Keratinocyte (primary cell): ENCODE measurements at regions not wholly inside any gene's neighbourhood (a gene's known extent, or its start where the extent isn't known, plus 50 kb on each side); places are given as distances from the start of the nearest gene placed in this dataset.

Source experiments
- DNase-seq: peaks from one replicate; pipeline ENCODE4 v3.0.0-alpha.2; 2011; ENCODE audit warnings: low read depth, missing footprints, low spot score
- FAIRE-seq: peaks from 2 replicates; lab custom pipeline; 2011; peaks lifted over from hg19 to GRCh38; lab: Jason Lieb, UNC
- H2AFZ ChIP-seq: 2 replicates; pipeline ENCODE4 v1.6.0; 2012; ENCODE audit warnings: low read length, control low read depth, inconsistent platforms; ENCODE audit not compliant: control insufficient read depth
- H3K27ac ChIP-seq: 2 replicates; pipeline ENCODE4 v1.5.1; 2011; ENCODE audit warnings: low read length; ENCODE audit not compliant: control insufficient read depth, insufficient read depth
- H3K27me3 ChIP-seq: 3 replicates; pipeline ENCODE4 v1.6.0; 2011; ENCODE audit warnings: low read length; ENCODE audit not compliant: control insufficient read depth, insufficient read depth; ENCODE audit errors: extremely low read depth
- H3K36me3 ChIP-seq, 2 experiments: 2 replicates in 1 of 2; 3 replicates in 1 of 2; pipeline ENCODE4 v1.5.1; 2011; ENCODE audit warnings: low read length in 2 of 2, mild to moderate bottlenecking in 1 of 2; ENCODE audit not compliant: control insufficient read depth in 2 of 2, insufficient read depth in 2 of 2; ENCODE audit errors: extremely low read depth in 1 of 2
- H3K4me1 ChIP-seq: 3 replicates; pipeline ENCODE4 v1.5.1; 2011; ENCODE audit warnings: low read length; ENCODE audit not compliant: control insufficient read depth, insufficient read depth; ENCODE audit errors: extremely low read depth
- H3K4me2 ChIP-seq: 3 replicates; pipeline ENCODE4 v1.6.0; 2011; ENCODE audit warnings: low read depth, low read length; ENCODE audit not compliant: control insufficient read depth, insufficient read depth; ENCODE audit errors: extremely low read depth
- H3K4me3 ChIP-seq, 3 experiments: fragments of 200-600 bp in 1 of 3; sonication (generic) in 1 of 3; 2 replicates in 2 of 3; 3 replicates in 1 of 3; pipeline ENCODE4 v1.5.1; 2011 to 2016; ENCODE audit warnings: low read length in 3 of 3, mild to moderate bottlenecking in 3 of 3, control low read depth in 2 of 3, inconsistent platforms in 1 of 3, low read depth in 1 of 3, mixed read lengths in 1 of 3, mixed run types in 1 of 3, moderate library complexity in 1 of 3; ENCODE audit not compliant: control insufficient read depth in 2 of 3, insufficient read depth in 2 of 3; ENCODE audit errors: extremely low read depth in 1 of 3
- H3K79me2 ChIP-seq: 2 replicates; pipeline ENCODE4 v1.6.0; 2012; ENCODE audit warnings: low read length; ENCODE audit not compliant: control insufficient read depth, insufficient read depth
- H3K9ac ChIP-seq: 3 replicates; pipeline ENCODE4 v1.6.0; 2011; ENCODE audit warnings: low read length; ENCODE audit not compliant: control insufficient read depth, insufficient read depth; ENCODE audit errors: extremely low read depth
- H3K9me1 ChIP-seq: 3 replicates; pipeline ENCODE4 v1.6.0; 2011; ENCODE audit warnings: low read length; ENCODE audit not compliant: control insufficient read depth, insufficient read depth; ENCODE audit errors: extremely low read depth
- H3K9me3 ChIP-seq: 2 replicates; pipeline ENCODE4 v1.5.1; 2012; ENCODE audit warnings: low read depth, low read length; ENCODE audit not compliant: control insufficient read depth
- H4K20me1 ChIP-seq: 3 replicates; pipeline ENCODE4 v1.6.0; 2011; ENCODE audit warnings: low read length; ENCODE audit not compliant: control insufficient read depth, insufficient read depth; ENCODE audit errors: extremely low read depth
- CTCF ChIP-seq, 3 experiments: IDR thresholded peaks in 1 of 3; conservative IDR thresholded peaks in 1 of 3; optimal IDR thresholded peaks in 1 of 3; 2 replicates in 2 of 3; 3 replicates in 1 of 3; pipeline versions ENCODE3 to v1.5.1; 2011; ENCODE audit warnings: low read length in 3 of 3, mild to moderate bottlenecking in 3 of 3, moderate library complexity in 2 of 3, control low read depth in 1 of 3, inconsistent platforms in 1 of 3; ENCODE audit not compliant: insufficient read depth in 2 of 3; ENCODE audit errors: extremely low read depth in 1 of 3
- EZH2 ChIP-seq: IDR thresholded peaks from one replicate; pipeline ENCODE4 v1.6.1; 2012; ENCODE audit warnings: inconsistent platforms, mild to moderate bottlenecking, low read length, moderate library complexity
- dilution Hi-C: fragments of 300-500 bp; cut with MboI; formaldehyde crosslinking; loops from one replicate; pipeline ENCODE4 v1.7.0; 2020; ENCODE audit warnings: low sequenced_read_pairs; ENCODE audit not compliant: extremely low pct_ligation_motif_present

GRCh38 chr15:31843426-31844055 lies 186.8 kb upstream of the CHRNA7 start:
- H3K9me1 ChIP-seq = no peaks in the 10 kb centered on the region
- H3K4me3 ChIP-seq = no peak overlapping the region
- no peak for DNase-seq
- H3K27ac ChIP-seq = no peak overlapping the region
- H4K20me1 ChIP-seq = no peaks in the 10 kb centered on the region
- no peaks in the 10 kb centered on the region for H3K4me1 ChIP-seq
- H2AFZ ChIP-seq = no peak overlapping the region
- no peak for FAIRE-seq
- no peaks in the 10 kb centered on the region for H3K9me3 ChIP-seq
- no peaks in the 10 kb centered on the region for H3K79me2 ChIP-seq
- no peak overlapping the region for H3K4me2 ChIP-seq
- H3K9ac ChIP-seq = no peak overlapping the region
- no peaks in the 10 kb centered on the region for H3K27me3 ChIP-seq
- dilution Hi-C loops = no loop called here
- TF ChIP-seq EZH2 (no peak), CTCF (optimal IDR thresholded peaks at IDR 0.05 in 1 of 3, IDR thresholded peaks at IDR 0.05 in 1 of 3, conservative IDR thresholded peaks at IDR 0.05 in 1 of 3; ENCODE audit: extremely low read depth in 1 of 3, insufficient read depth in 2 of 3, low read length in 3 of 3) (no peak)
- no peaks in the 10 kb centered on the region for H3K36me3 ChIP-seq

GRCh38 chr15:31845791-31846190 lies 184.5 kb upstream of the CHRNA7 start:
- FAIRE-seq = no peak
- TF ChIP-seq EZH2 (no peak), CTCF (optimal IDR thresholded peaks at IDR 0.05 in 1 of 3, IDR thresholded peaks at IDR 0.05 in 1 of 3, conservative IDR thresholded peaks at IDR 0.05 in 1 of 3; ENCODE audit: extremely low read depth in 1 of 3, insufficient read depth in 2 of 3, low read length in 3 of 3) (no peak)
- H3K9me1 ChIP-seq = no peaks in the 10 kb centered on the region
- H3K36me3 ChIP-seq = no peaks in the 10 kb centered on the region
- H3K4me2 ChIP-seq = no peak overlapping the region
- no peak for DNase-seq
- no peaks in the 10 kb centered on the region for H3K79me2 ChIP-seq
- no peaks in the 10 kb centered on the region for H3K4me1 ChIP-seq
- H3K9me3 ChIP-seq = no peaks in the 10 kb centered on the region
- no peaks in the 10 kb centered on the region for H4K20me1 ChIP-seq
- no peaks in the 10 kb centered on the region for H3K27me3 ChIP-seq
- no peak overlapping the region for H3K27ac ChIP-seq
- dilution Hi-C loops = no loop called here
- H3K4me3 ChIP-seq = no peak overlapping the region
- no peak overlapping the region for H2AFZ ChIP-seq
- no peak overlapping the region for H3K9ac ChIP-seq
